Activated CD8-positive, alpha-beta memory T cell treated with anti-CD3 and anti-CD28 coated beads, Interleukin-2, amount 50 U/mL, for 4 hours (primary cell): ENCODE measurements at regions not wholly inside any gene's neighbourhood (a gene's known extent, or its start where the extent isn't known, plus 50 kb on each side); places are given as distances from the start of the nearest gene placed in this dataset.
"Not testable (repeated sequence)": the region's sequence is repeated elsewhere in the genome, so short reads cannot be mapped to it uniquely, and the experiment has no call there.

ENCODE experiments used
- DNase-seq: peaks from one replicate; pipeline ENCODE4 v3.0.0-alpha.2; 2020

DNA sequence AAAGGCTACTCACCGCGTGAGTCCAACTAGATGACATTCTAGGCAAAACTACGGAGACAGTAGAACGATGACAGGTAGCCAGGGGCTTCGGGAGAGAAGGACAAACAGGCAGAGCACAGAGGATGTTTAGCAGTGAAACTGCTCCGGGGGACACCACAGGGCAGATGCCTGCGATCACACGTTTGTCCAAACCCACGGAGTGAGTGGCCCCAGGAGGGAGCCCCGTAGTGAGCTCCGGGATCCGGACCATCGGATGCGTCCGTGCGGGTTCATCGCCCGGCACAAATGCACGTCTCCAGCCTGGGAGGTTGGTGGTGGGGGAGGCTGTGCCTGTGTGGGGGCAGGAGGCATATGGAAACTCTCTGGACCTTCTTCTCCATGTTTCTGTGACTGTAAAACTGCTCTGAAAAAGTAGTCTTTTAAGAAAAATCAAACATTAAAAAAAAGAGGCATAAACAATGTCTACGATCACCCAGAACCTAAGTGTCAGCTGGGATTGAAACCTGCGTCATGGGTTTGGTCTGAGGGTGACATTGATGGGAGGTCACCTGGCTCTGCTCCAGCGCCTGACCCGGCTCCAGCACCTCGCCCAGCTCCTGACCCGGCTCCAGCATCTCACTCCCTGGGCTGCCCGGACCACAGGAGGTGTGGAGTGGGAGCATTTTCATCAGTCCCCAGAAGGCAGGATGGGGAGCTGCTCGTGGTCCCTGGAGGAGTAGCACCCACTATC, 83.0 kb upstream of the CTDP1 start:
- no peak for DNase-seq

DNA sequence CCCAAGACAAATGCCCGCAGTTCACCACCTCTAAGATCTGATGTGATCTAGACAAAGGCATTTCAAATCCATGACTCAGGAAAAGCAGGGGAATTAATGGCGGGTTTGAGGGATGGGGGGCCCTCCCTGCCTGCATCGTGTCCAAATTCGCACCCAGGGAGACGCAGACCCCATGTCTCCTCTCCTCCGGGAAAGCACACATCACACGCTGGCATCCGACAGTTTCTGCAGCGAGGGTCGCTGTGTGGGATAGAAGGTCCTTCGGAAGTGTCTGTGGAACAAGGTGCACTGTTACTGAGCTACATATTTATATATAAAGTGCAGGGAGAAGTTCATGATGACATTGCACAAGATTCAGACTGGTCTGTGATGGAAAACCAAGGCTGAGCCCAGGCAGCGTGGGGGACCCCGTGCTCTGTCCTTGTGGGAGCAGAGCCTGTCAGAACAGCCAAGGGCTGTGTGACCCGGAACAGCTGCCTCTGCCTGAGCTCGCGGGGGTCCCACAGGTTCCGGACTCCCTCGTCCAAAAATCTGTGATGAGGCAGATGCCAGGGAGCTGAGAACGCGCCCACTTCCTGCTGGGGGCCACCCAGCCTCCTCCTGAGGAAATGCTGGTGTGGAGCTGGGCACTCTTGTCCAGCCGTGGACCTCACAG, 82.3 kb upstream of the CTDP1 start:
- DNase-seq: no peak

DNA sequence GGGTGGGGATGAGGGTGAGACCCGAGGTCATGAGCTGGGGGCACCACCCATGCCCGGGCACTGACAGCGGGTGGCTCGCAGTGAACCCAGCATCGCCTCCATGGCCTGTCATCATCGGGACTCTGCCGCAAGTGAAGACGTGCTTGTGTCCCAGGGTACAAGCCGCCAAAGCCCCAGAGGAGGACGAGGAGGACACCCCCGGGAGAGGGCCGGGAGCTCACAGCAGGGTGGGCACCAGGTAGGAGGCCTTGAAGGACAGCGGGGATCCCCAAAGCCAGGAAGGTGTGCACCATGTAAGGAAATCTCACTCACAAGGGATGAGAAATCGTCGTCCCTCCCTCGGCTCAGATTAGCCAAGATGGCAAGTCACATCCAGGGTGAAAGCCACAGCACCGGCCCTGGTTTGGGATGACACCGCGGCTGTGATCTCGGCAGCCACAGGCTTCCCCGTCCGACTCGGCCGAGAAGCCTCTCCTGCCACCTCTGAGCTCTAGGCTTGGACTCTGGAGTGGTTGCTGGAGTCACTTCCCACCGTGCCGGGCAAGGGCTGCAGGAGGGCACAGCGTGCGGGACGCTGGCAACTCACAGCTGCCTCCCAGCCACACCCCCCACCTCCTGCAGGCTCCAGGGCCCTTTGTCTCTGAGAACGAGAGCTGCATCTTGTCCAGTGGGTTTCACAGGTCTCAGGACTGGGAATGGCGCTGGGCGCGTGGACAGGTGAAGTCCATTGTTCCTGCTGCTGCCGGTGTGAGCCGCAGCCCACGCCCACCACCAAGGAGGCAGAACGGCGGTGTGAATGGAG, 81.6 kb upstream of the CTDP1 start:
- no peak for DNase-seq

DNA sequence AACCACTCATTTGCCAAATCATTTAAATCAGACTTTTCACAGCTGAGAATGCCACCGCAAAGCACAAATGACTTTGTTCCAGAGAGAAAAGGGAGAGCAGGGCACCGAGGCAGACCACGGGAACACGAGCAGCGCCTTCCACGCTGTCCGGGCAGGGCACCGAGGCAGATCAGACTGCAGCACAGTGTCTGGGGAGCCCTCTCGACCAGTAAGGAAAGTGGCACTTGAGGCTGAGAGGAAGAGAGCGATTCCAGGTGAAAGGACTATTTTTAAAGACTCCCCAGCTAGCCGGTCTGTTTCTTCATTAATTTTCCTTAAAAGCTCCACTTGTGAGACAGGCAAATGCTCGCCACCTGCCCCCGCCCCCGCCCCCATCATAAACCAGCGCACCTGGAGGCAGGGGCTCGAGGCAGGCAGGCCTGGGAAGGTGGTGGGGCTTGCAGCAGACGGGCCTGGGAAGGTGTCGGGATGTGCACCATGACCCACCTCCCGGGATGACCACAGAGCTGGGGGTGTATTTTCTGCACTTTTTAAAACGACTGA, 80.9 kb upstream of the CTDP1 start:
- DNase-seq: no peak

DNA sequence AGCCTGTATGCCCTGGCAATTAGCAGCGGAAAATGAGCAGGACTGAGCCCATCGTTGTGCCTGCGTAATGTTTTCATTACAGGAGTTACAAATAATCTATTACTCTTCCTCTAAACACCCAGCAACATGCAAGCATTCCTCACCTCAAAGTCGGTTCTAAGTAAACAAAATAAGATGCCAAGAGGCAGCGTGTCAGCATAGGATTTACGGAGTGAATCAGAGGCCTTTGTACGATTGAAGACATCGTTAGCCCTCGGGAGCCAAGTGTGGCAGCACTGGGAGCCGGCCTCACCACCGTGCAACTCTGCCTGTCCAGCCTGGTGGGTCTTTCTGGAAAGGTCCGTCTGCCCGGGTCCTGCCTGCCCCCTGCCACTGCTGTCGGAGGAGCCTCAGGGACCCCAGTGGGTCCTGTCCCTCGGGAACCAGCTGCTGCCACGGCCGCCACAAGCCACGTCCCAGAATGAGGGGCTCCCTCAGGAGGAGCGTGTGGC, 80.1 kb upstream of the CTDP1 start:
- no peak for DNase-seq

DNA sequence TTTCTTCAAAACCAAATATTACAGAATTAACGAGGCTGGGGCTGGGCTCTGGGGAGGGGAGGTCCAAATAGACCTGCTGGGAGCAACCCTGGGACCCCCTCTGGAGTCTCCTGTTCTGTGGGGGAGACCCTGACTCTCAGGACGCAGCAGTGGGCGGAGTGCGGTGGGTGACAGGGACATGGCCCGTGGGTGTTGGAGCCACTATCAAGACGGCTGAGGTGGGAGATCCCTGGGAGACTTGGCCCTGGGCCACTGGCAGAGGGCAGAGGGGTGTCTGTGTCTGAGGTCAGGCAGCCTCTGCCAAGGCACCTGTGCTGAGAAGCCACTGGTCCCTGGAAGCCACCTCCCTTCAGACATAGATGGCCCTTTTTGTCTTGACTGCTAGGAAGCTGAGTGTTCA, 79.5 kb upstream of the CTDP1 start:
- no peak for DNase-seq

DNA sequence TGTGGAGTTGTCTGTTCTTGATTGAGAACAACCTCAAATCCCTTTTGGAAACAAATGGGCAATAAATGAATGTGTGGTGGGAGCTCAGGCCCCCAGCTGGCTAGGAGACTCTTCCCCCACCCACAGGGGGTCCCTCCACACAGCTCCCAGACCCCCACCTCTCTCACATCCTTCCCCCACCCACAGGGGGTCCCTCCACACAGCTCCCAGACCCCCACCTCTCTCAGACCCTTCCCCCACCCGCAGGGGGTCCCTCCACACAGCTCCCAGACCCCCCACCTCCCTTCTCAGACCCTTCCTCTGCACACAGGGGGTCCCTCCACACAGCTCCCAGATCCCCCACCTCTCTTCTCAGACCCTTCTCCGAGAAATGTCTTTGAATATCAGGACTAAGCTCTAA, 79.0 kb upstream of the CTDP1 start:
- DNase-seq: no peak

DNA sequence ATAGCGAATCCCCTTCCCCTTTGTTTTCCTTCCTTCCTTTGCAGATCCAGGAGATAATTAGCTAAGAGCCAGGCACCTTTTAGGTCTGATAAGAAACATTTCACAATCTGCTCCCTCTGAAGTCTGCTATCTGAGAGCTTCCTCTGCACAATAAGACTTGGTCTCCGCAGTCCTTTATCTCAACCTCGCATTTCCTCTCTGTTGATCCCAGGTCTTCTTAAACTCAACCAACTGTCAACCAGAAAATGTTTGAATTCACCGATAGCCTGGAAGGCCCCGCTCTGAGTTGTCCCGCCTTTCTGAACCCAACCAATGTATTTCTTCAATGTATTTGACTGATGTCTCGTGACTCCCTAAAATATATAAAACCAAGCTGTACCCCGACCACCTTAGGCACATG, 78.4 kb upstream of the CTDP1 start:
- no peak for DNase-seq

DNA sequence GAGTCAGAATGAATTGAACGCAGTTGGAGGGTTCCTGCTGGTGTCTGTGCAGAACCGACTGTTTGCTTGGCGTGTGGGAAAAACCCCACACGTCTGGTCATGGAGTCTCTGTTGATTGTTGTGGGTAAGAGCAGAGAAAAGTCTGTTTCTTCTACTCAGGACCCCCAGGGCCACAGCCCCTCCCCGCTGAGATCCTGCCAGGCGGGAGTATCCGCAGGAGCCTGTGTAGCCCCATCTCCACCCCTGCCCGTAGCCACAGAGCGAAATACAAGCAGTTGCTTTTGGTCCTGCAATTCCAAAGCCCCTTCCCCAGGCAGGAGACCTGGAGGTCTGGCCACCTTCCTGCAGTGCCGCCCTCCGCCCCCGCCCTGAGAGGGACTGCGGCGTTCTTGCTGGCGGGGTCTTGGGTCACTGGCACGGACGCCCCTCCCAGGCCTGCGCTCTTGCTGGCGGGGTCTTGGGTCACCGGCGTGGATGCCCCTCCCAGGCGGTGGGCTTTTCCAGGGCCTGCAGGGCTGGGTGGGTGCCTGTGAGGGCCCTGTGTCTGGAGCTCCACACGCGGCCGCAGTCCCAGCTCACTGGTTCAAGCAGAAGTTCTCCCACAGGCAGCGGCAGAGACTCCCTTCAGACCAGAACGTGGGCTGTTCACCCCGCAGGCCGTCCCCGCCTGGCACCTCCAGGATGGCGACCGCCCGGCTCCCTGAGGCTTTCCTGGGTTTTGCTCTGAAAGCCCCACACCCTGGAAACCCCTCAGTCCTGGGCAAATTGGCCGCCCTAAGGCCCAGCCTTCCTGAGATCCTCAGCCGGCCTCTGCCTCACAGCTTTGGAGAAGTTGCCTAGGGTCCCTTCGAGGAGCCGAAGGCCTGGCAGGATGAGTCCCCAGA, 76.0 kb upstream of the CTDP1 start:
- DNase-seq: no peak

DNA sequence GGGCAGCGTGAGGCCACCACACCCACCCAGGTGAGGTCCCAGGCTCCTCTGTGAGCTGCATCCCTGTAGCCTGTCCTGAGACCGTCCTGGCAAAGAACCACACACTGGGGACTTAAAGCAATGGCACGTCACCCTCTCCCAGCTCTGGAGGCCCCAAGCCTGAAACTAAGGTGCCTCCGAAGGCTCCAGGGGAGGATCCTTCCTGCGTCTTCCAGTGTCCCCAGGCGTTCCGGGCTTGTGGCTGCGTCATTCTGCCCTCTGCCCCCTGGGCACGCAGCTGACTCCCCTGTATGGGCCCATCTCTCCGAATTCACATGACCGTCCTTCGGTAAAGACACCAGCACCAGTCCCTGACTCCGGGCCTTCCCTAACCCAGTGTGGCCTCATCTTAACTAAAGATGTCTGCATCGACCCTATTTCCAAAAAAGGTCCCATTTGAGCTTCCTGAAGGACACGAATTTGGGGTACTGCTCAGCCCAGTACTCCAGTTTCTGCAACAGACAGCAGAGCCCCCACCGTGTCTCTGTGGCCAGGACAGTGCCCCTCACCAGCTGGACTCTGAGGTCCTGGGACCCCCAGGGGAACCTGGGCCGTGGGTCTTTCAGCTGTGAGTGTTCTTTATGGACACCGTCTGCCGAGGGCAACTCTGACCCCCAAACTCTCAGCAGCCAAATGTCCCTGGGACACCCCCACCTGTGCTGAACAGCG, 75.2 kb upstream of the CTDP1 start:
- no peak for DNase-seq

DNA sequence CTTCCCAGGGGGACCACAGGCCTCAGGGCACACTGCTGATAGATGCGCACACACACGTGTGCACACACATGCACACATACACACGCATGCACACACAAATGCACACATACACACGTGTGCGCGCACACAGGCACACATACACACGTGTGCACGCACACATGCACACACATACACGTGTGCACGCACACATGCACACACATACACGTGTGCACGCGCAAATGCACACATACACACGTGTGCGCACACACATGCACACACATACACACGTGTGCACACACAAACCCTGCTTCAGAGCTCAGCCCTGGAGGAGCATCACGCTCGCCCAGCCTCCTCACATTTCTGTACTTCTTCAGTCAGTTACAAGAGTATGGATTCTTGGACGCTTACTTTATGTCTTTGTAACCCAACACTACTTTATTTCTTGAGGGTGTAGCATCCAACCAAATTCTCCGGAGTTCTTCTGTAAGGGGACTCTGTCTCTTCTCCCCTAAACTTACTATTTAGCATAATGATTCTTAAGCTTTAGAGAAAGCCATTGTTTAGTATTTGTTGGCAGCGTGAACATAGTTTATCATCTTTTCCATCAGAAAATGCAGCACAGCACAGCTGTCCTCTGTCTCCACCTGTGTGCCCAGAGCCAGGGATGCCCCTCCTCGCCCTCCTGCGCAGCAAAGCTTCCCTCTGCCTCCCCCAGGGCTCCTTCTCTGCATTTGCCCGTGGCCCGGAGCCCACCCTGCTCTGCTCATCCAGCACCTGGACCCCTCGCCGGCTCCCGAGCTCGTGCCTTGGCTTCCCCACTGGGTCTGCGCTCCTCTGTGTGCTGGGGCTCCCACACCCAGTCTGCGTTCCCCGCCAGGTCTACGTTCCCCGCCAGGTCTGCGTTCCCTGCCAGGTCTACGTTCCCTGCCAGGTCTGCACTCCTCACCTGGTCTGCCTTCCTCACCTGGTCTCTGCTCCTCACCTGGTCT, 74.4 kb upstream of the CTDP1 start:
- DNase-seq: no peak

DNA sequence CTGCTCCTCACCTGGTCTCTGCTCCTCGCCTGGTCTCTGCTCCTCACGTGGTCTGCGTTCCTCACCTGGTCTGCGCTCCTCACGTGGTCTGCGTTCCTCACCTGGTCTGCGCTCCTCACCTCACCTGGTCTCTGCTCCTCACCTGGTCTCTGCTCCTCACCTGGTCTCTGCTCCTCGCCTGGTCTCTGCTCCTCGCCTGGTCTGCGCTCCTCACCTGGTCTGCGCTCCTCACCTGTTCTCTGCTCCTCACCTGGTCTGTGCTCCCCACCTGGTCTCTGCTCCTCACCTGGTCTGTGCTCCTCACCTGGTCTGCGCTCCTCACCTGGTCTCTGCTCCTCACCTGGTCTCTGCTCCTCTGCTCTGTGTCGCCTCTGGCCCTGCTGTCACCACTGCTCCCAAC, 73.5 kb upstream of the CTDP1 start:
- not testable (repeated sequence) for DNase-seq

DNA sequence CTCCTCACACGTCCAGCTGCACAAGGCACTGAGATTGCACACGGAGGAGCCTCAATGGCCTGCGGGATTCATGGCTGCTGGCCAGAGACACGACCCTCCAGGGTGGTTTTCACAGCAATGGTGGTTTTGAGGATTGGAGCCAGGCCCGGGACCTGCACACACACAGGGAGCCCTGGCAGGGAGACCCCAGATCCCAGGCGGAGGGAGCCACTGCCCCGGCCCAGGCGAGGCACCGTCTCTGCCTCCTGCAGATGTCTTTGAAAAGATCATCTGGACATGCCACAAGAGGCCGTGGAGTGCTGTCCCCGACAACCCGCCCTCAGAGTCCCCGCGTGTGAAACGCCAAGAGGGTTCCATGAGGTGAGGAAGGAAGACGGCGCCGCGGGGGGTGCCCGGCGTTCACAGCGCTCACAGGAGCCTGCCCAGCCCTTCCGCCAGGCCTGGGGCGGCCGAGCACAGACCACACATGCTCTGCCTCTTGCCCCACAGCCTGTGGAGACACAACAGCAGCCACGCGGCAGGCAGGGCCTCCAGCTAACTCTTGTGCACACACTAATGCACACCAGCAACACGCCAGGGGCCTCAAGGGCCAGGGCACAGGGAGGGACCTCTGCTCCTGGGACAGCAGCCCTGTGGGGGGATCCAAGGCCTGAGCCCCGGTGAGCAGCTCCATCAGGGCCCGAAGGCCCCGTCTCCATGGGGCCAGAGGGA, 72.8 kb upstream of the CTDP1 start:
- DNase-seq: no peak

DNA sequence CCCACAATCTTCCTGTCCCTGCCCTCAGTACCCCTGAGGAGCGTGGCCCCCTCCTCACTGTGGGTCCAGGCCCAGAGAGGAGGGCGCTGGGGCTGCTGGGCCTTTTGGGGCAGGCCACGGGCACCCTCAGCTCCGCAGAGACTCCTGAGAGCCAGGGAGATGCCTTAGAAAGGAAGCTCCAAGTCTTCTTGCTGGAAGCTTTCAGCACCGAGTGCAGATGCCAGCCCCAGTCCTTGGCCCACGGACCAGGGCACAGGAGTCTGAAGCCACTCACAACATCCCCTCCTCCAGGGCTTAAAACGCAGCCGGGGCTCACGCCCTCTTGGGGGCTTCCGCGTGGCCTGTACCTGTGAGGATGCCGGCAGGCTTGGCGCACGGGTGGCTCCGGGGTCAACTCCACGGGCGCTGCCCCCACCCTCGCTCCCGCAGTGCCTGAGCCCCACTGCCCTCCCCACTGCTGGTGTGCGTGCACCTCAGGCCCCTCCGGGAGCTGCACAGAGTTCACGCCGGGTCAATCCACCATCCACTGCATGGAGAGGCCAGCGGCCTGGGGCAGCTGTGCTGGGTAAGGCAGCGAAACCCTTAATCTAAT, 72.1 kb upstream of the CTDP1 start:
- no peak for DNase-seq

DNA sequence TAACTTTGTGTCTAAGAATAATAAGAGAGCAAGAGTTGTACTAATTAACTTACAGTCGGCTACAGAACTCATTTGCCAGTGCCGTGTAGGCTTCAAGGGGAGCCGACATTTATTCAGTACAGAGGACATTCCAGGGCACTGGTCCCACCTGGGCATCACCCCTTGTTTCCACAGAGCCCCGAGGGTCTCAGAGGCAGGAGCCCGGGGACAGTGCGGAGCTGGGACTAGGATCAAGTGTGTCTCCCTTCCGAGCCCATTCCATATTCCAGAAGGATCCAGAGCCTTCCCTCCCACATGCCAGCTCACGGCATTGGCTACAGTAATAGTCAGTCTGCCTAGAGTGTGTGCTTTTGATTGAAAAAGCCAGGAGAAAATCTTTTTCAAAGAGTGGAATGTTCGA, 71.5 kb upstream of the CTDP1 start:
- no peak for DNase-seq

DNA sequence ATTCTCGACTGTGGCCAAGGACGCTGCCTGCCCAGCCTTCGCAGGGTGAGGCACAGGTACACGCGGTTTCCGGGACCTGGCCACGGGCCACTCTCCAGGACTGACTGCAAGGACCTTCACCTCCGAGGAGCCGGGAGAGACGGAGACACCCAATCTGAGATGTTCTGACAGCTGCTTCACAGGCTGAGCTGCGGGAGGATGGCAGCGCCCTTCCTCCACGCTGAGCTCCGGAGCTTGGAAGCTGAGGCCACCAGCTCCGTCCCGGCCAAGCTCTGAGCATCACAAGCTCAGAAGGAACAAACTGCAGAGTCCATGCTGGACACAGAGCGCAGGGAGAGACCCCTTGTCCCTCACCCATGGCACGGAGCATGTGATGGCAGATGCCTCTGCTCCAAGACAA, 71.1 kb upstream of the CTDP1 start:
- no peak for DNase-seq

DNA sequence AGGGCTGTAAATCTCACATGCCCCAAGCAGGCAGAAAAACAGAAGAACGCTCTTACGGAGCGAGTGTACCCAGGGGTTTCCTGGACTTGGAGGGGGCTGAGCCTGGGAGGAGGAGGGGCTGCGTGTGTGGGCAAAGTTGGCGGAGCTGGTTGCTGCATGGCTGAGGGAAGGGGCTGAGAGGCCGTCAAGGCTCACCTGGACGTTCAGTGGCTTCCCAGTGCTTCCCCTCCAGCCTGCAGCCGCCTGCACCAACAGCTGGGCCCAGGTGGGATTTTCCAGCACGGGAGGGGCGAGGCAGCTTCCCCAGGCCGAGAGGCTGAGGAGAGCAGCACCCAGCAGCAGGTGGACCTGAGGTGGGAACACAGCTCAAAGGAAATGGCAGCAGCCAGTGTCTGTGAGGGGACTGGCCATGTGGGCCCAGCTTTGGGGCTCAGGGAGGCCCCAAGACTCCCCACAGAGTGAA, 70.6 kb upstream of the CTDP1 start:
- DNase-seq: peak; percentile 3

DNA sequence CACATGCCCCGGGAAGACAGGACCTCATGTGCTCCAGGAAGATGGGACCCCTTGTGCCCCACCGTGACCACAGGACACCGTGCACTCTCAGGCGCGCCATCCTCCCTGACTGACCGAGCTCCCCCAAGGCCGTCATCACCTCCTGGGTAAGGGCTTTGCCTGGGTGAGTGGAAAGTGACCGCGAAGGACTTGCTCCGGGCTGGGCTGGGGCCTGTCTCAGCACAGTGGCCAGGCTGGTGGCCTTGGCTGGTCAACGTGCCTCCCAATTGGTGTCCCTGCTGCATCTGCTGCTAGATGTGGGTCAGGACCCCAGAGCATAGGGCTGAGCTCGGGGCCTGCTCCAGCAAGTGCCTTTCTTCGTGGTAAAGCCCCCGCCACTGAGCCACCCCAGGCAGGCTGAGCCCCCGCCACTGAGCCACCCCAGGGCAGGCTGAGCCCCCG, 69.7 kb upstream of the CTDP1 start:
- DNase-seq: peak; percentile 4

DNA sequence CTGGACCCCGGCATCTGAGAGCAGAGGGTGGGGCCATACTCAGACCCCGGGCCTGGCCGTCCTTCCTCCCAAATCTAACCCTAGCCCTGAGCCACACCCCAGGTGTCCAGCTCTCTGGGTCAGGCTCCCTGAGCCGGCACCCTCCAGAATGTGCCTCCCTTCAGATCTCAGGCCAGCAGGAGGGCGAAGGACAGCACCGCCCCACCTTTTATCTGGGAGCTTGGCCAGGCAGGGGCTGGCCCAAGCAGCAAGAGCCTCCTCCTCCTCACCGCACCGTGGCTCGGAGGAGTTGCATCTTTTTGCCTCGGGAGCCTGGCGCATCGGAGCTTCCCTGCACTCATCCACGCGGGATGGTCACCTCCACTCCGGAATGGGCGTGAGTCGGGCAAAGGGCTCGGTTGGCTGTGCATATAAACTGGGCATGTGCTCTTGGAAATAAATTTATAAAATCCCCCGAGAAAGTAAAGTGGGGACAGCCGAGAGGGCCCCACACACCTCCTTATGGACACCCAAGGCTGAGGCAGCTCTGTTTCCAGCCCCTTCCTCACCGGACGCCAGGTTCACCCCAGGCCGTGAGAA, 69.1 kb upstream of the CTDP1 start:
- DNase-seq: peak; percentile 7
